Psoas muscle (tissue), 7 donors: ENCODE measurements at regions not wholly inside any gene's neighbourhood (a gene's known extent, or its start where the extent isn't known, plus 50 kb on each side); places are given as distances from the start of the nearest gene placed in this dataset.

Source experiments
- ATAC-seq, 4 donors: fragments of 200-7000 bp; cut with Tn5 transposase; one replicate each; pipeline ENCODE4 v1.9.1; 2020; ENCODE audit warnings: moderate library complexity in 3 of 4, mild to moderate bottlenecking in 2 of 4
- DNase-seq, 2 donors: peaks; one replicate each; pipeline ENCODE4 v3.0.0-alpha.2; 2020
- H3K27ac ChIP-seq: fragments of 200-600 bp; one replicate; pipeline ENCODE4 v1.8.0; 2022
- H3K27me3 ChIP-seq, 3 donors: fragments of 200-600 bp in 1 of 3; one replicate each; pipeline versions ENCODE4 v1.6.1 to v1.8.0; 2013 to 2022; ENCODE audit warnings: low read length in 2 of 3, mild to moderate bottlenecking in 2 of 3, moderate library complexity in 1 of 3; ENCODE audit not compliant: insufficient read depth in 3 of 3
- H3K36me3 ChIP-seq, 2 donors: fragments of 200-600 bp in 1 of 2; one replicate each; pipeline versions ENCODE4 v1.6.1 to v1.8.0; 2013 to 2022; ENCODE audit warnings: low read depth in 1 of 2, mild to moderate bottlenecking in 1 of 2, moderate library complexity in 1 of 2; ENCODE audit not compliant: insufficient read depth in 1 of 2
- H3K4me1 ChIP-seq: fragments of 200-600 bp; one replicate; pipeline ENCODE4 v1.8.0; 2022
- H3K4me3 ChIP-seq: fragments of 200-600 bp; one replicate; pipeline ENCODE4 v1.8.0; 2022; ENCODE audit warnings: mild to moderate bottlenecking
- H3K9me3 ChIP-seq: fragments of 200-600 bp; one replicate; pipeline ENCODE4 v1.8.0; 2022
- CTCF ChIP-seq: fragments of 200-600 bp; IDR thresholded peaks from one replicate; pipeline ENCODE4 v1.8.0; 2022; ENCODE audit warnings: antibody characterized with exemption
- WGBS, 3 donors: extraction: QIAGEN DNeasy Blood & Tissue Kit; methylation state at CpG; one replicate each; pipeline versions ENCODE4 v1.1.6 to v1.1.7; 2013; 5-methylcytosine and 5-hydroxymethylcytosine counted together
- intact Hi-C, 2 donors: fragments of 100-400 bp; cut with DNase I; formaldehyde crosslinking; loops; one replicate each; pipeline versions ENCODE4 v1.11.0 to v1.14.2; 2022
- donor health status: healthy with polysubstance abuse.
- donor health status: DM: no; HTN: no; CAD: no; lungs with moderate emphysema.
- donor health status: Bipolar disorder and iron deficiency.
- donor health status: healthy.
- donor health status: DM: yes; HTN: yes; CAD: no.
- donor health status: DM: no; HTN: no; CAD: no.
- donor health status: DM: yes; HTN: yes; CAD: no.

- peaks cover 60% of the 10 kb centered on the region for H3K4me1 ChIP-seq
- ATAC-seq (no peak), DNase-seq (no peak)
- no peaks in the 10 kb centered on the region for H3K9me3 ChIP-seq
- 68 to 76% (median 73%) methylated on average over 4 of the region's 4 CpGs for WGBS, 3 donors
- no peak overlapping the region for H3K27ac ChIP-seq
- H3K36me3 ChIP-seq, result peaks cover 0 to 3% of the 10 kb centered on the region in 2 donors
- no peaks in the 10 kb centered on the region for H3K27me3 ChIP-seq
- TF ChIP-seq CTCF, result no peak
- intact Hi-C loops, result no loop called here
- no peak overlapping the region for H3K4me3 ChIP-seq
Observed at GRCh38 chr1:39115271-39116110, 89.0 kb upstream of the MACF1 start.

- DNase-seq (no peak), ATAC-seq (no peak)
- Histone ChIP-seq H3K4me1 (peaks cover 53% of the 10 kb centered on the region), H3K27ac (no peak overlapping the region), H3K4me3 (no peak overlapping the region), H3K27me3 (no peaks in the 10 kb centered on the region), H3K9me3 (no peaks in the 10 kb centered on the region), H3K36me3 (peaks cover 0 to 3% of the 10 kb centered on the region in 2 donors)
- 77 to 87% (median 79%) methylated on average over 3 of the region's 3 CpGs for WGBS, 3 donors
- no peak for TF ChIP-seq CTCF
- intact Hi-C loops, result no loop called here
Observed at GRCh38 chr1:39116116-39116607, 88.3 kb upstream of the MACF1 start.

GRCh38 chr1:39116860-39117728 lies 87.4 kb upstream of the MACF1 start:
- no peak overlapping the region for H3K4me3 ChIP-seq
- H3K4me1 ChIP-seq, result peaks cover 53% of the 10 kb centered on the region
- H3K36me3 ChIP-seq, result peaks cover 3% of the 10 kb centered on the region in 2 donors
- intact Hi-C loops, result no loop called here
- DNase-seq (no peak), ATAC-seq (peak in 1 of 4 donors; percentile 31)
- 85 to 92% (median 91%) methylated on average over 3 of the region's 3 CpGs for WGBS, 3 donors
- peak overlapping the region; percentile 1 for H3K27ac ChIP-seq
- TF ChIP-seq CTCF, result no peak
- no peaks in the 10 kb centered on the region for H3K27me3 ChIP-seq
- no peaks in the 10 kb centered on the region for H3K9me3 ChIP-seq

- Histone ChIP-seq H3K4me3 (no peak overlapping the region), H3K4me1 (peaks cover 45% of the 10 kb centered on the region), H3K27ac (peak overlapping the region; percentile 1), H3K36me3 (peaks cover under 1 to 12% of the 10 kb centered on the region in 2 donors), H3K9me3 (no peaks in the 10 kb centered on the region), H3K27me3 (no peaks in the 10 kb centered on the region)
- ATAC-seq (peak; percentile 60 to 80 (median 78)), DNase-seq (no peak)
- TF ChIP-seq CTCF, result no peak
- intact Hi-C loops, result no loop called here
- 11 to 19% (median 19%) methylated on average over 1 of the region's 1 CpG for WGBS, 3 donors
Observed at GRCh38 chr1:39117899-39118450, 86.5 kb upstream of the MACF1 start.
